HEK293 (cell line): ENCODE measurements at regions not wholly inside any gene's neighbourhood (a gene's known extent, or its start where the extent isn't known, plus 50 kb on each side); places are given as distances from the start of the nearest gene placed in this dataset.

Source experiments
- CTCF ChIA-PET: fragments of 350-600 bp; formaldehyde crosslinking; extraction: SDS; loops from one replicate; lab custom pipeline; 2021; ENCODE audit warnings: antibody characterized with exemption; lab: Yijun Ruan, JAX
- POLR2A ChIA-PET: fragments of 300-600 bp; formaldehyde crosslinking; extraction: SDS; loops from one replicate; lab custom pipeline; 2020; ENCODE audit warnings: antibody characterized with exemption, inconsistent platforms; lab: Yijun Ruan, JAX
- H3K27ac ChIP-seq: fragments of 200-500 bp; sonication (Bioruptor generic); 2 replicates; pipeline ENCODE4 v1.5.1; 2014; ENCODE audit warnings: low read depth, low read length, control low read depth, inconsistent platforms; ENCODE audit errors: extremely low read depth
- H3K36me3 ChIP-seq, 2 experiments: fragments of 200-500 bp in 1 of 2; sonication (Bioruptor generic) in 1 of 2; 1 replicate in 1 of 2; 2 replicates in 1 of 2; pipeline ENCODE4 v1.5.1; 2014 to 2017; ENCODE audit warnings: inconsistent platforms in 2 of 2, low read length in 2 of 2; ENCODE audit not compliant: control insufficient read depth in 2 of 2, insufficient read depth in 1 of 2
- H3K4me1 ChIP-seq: fragments of 200-500 bp; sonication (Bioruptor generic); 2 replicates; pipeline ENCODE4 v1.5.1; 2014; ENCODE audit warnings: mild to moderate bottlenecking, low read length, inconsistent platforms; ENCODE audit not compliant: control insufficient read depth, insufficient read depth
- H3K4me3 ChIP-seq: 2 replicates; pipeline ENCODE4 v1.5.1; 2011; ENCODE audit warnings: low read depth, mild to moderate bottlenecking, control low read depth, low read length, moderate library complexity
- H3K9me3 ChIP-seq: fragments of 200-500 bp; sonication (Bioruptor generic); 2 replicates; pipeline ENCODE4 v1.5.1; 2014; ENCODE audit warnings: low read depth, low read length, inconsistent platforms; ENCODE audit not compliant: control insufficient read depth, insufficient read depth
- BCL11B ChIP-seq: fragments of 450-650 bp; formaldehyde crosslinking; IDR thresholded peaks from 2 replicates; pipeline ENCODE4 v1.5.1; 2016; ENCODE audit warnings: low read depth, missing biosample characterization, missing genetic modification characterization
- ELK4 ChIP-seq: IDR thresholded peaks from 2 replicates; pipeline ENCODE4 v1.6.1; 2011; ENCODE audit warnings: mild to moderate bottlenecking, low read depth, low read length, borderline replicate concordance
- GLI4 ChIP-seq: fragments of 450-650 bp; formaldehyde crosslinking; IDR thresholded peaks from 2 replicates; pipeline ENCODE4 v1.5.1; 2016; ENCODE audit warnings: missing biosample characterization, missing genetic modification characterization
- KLF16 ChIP-seq: fragments of 450-650 bp; formaldehyde crosslinking; IDR thresholded peaks from 2 replicates; pipeline ENCODE4 v1.5.1; 2017; ENCODE audit warnings: missing biosample characterization, missing genetic modification characterization
- MZF1 ChIP-seq: fragments of 450-650 bp; formaldehyde crosslinking; IDR thresholded peaks from 2 replicates; pipeline ENCODE4 v1.5.1; 2017; ENCODE audit warnings: missing biosample characterization, missing genetic modification characterization, borderline replicate concordance
- PATZ1 ChIP-seq: fragments of 450-650 bp; formaldehyde crosslinking; IDR thresholded peaks from 2 replicates; pipeline ENCODE4 v1.5.1; 2016; ENCODE audit warnings: missing biosample characterization, missing genetic modification characterization
- SP2 ChIP-seq: fragments of 450-650 bp; formaldehyde crosslinking; IDR thresholded peaks from 2 replicates; pipeline ENCODE4 v1.5.1; 2016; ENCODE audit warnings: missing biosample characterization, missing genetic modification characterization
- TCF7L2 ChIP-seq: IDR thresholded peaks from 2 replicates; pipeline ENCODE4 v1.6.1; 2011; ENCODE audit warnings: low read depth, mild to moderate bottlenecking, inconsistent platforms, low read length, moderate library complexity, borderline replicate concordance
- YY2 ChIP-seq: fragments of 450-650 bp; formaldehyde crosslinking; IDR thresholded peaks from 2 replicates; pipeline ENCODE4 v1.5.1; 2016; ENCODE audit warnings: missing biosample characterization, missing genetic modification characterization
- ZBTB1 ChIP-seq: fragments of 450-650 bp; formaldehyde crosslinking; IDR thresholded peaks from 2 replicates; pipeline ENCODE4 v1.5.1; 2016; ENCODE audit warnings: missing biosample characterization, missing genetic modification characterization
- ZBTB11 ChIP-seq: fragments of 450-650 bp; formaldehyde crosslinking; conservative IDR thresholded peaks from 2 replicates; pipeline ENCODE4 v1.5.1; 2016; ENCODE audit warnings: low read depth, missing biosample characterization, missing genetic modification characterization
- ZBTB17 ChIP-seq: fragments of 450-650 bp; formaldehyde crosslinking; IDR thresholded peaks from 2 replicates; pipeline ENCODE4 v1.5.1; 2016; ENCODE audit warnings: missing biosample characterization, missing genetic modification characterization
- ZBTB26 ChIP-seq: fragments of 450-650 bp; formaldehyde crosslinking; optimal IDR thresholded peaks from 2 replicates; pipeline ENCODE3; 2016; ENCODE audit warnings: missing biosample characterization, mild to moderate bottlenecking, missing genetic modification characterization
- ZBTB44 ChIP-seq: fragments of 450-650 bp; IDR thresholded peaks from 2 replicates; pipeline ENCODE4 v1.5.1; 2018; ENCODE audit warnings: missing biosample characterization, mild to moderate bottlenecking, missing genetic modification characterization
- ZNF248 ChIP-seq: fragments of 450-650 bp; formaldehyde crosslinking; IDR thresholded peaks from 2 replicates; pipeline ENCODE4 v1.5.1; 2017; ENCODE audit warnings: missing biosample characterization, missing genetic modification characterization
- ZNF302 ChIP-seq: fragments of 450-650 bp; formaldehyde crosslinking; IDR thresholded peaks from 2 replicates; pipeline ENCODE4 v1.5.1; 2016; ENCODE audit warnings: missing biosample characterization, missing genetic modification characterization, low read depth
- ZNF324 ChIP-seq: fragments of 450-650 bp; formaldehyde crosslinking; IDR thresholded peaks from 2 replicates; pipeline ENCODE4 v1.5.1; 2016; ENCODE audit warnings: missing biosample characterization, missing genetic modification characterization
- ZNF398 ChIP-seq: fragments of 450-650 bp; formaldehyde crosslinking; IDR thresholded peaks from 2 replicates; pipeline ENCODE4 v1.5.1; 2017; ENCODE audit warnings: missing biosample characterization, missing genetic modification characterization
- ZNF426 ChIP-seq: fragments of 450-650 bp; formaldehyde crosslinking; IDR thresholded peaks from 2 replicates; pipeline ENCODE4 v1.5.1; 2017; ENCODE audit warnings: missing biosample characterization, missing genetic modification characterization, mild to moderate bottlenecking, inconsistent platforms, moderate library complexity
- ZNF548 ChIP-seq: fragments of 450-650 bp; formaldehyde crosslinking; IDR thresholded peaks from 2 replicates; pipeline ENCODE4 v1.5.1; 2016; ENCODE audit warnings: missing biosample characterization, missing genetic modification characterization
- ZNF571 ChIP-seq: fragments of 450-650 bp; formaldehyde crosslinking; IDR thresholded peaks from 2 replicates; pipeline ENCODE4 v1.5.0; 2017; ENCODE audit warnings: missing biosample characterization, missing genetic modification characterization
- ZNF624 ChIP-seq: fragments of 450-650 bp; formaldehyde crosslinking; IDR thresholded peaks from 2 replicates; pipeline ENCODE4 v1.5.1; 2017; ENCODE audit warnings: missing biosample characterization, missing genetic modification characterization
- ZNF629 ChIP-seq: fragments of 450-650 bp; formaldehyde crosslinking; IDR thresholded peaks from 2 replicates; pipeline ENCODE4 v1.5.1; 2017; ENCODE audit warnings: missing biosample characterization, missing genetic modification characterization
- ZNF701 ChIP-seq: fragments of 450-650 bp; formaldehyde crosslinking; IDR thresholded peaks from 2 replicates; pipeline ENCODE4 v1.5.1; 2016; ENCODE audit warnings: missing biosample characterization, missing genetic modification characterization

GRCh38 chr6:91485047-91485446 lies 898.2 kb upstream of the MAP3K7 start:
- TF ChIP-seq MZF1 (no peak), ZNF302 (tag by site-specific recombination) (no peak), ZNF324 (tag by site-specific recombination) (no peak), ZNF248 (tag by site-specific recombination) (no peak), ZNF426 (tag by site-specific recombination) (no peak), ZNF571 (tag by site-specific recombination) (no peak), ZNF629 (tag by site-specific recombination) (no peak), YY2 (tag by site-specific recombination) (no peak), TCF7L2 (no peak), SP2 (no peak), ELK4 (no peak), ZBTB26 (tag by site-specific recombination) (no peak), BCL11B (tag by site-specific recombination) (no peak), ZBTB17 (tag by site-specific recombination) (no peak), ZBTB44 (no peak), GLI4 (no peak), ZNF548 (tag by site-specific recombination) (no peak)
- Histone ChIP-seq H3K9me3 (no peaks in the 10 kb centered on the region), H3K27ac (no peak overlapping the region), H3K4me3 (no peak overlapping the region), H3K4me1 (no peaks in the 10 kb centered on the region), H3K36me3 (no peaks in the 10 kb centered on the region)
- ChIA-PET POLR2A (no interaction called here), CTCF (interaction anchor here (1.1 kb wide), 1 partner anchor 19 kb away, joined by 5 read pairs; no protein-coding TSS in a partner anchor)

GRCh38 chr6:91483415-91484105 lies 896.7 kb upstream of the MAP3K7 start:
- Histone ChIP-seq H3K4me3 (no peak overlapping the region), H3K9me3 (no peaks in the 10 kb centered on the region), H3K27ac (no peak overlapping the region), H3K4me1 (no peaks in the 10 kb centered on the region), H3K36me3 (no peaks in the 10 kb centered on the region)
- CTCF ChIA-PET, result no interaction called here
- POLR2A ChIA-PET, result no interaction called here
- TF ChIP-seq ZBTB11 (tag by site-specific recombination) (no peak), ZBTB1 (tag by site-specific recombination) (no peak), ZNF398 (tag by site-specific recombination) (no peak), ZNF624 (tag by site-specific recombination) (no peak), KLF16 (no peak), ZNF571 (tag by site-specific recombination) (no peak), ZNF701 (tag by site-specific recombination) (no peak), PATZ1 (no peak)
